Peyer's patch (tissue), 4 donors: ENCODE measurements at regions not wholly inside any gene's neighbourhood (a gene's known extent, or its start where the extent isn't known, plus 50 kb on each side); places are given as distances from the start of the nearest gene placed in this dataset.

Experiments
- DNase-seq, 3 donors: peaks; one replicate each; pipeline ENCODE4 v3.0.0-alpha.2; 2017 to 2019
- H3K27ac ChIP-seq, 4 donors: fragments of 200-600 bp; sonication (generic); one replicate each; pipeline ENCODE4 v1.5.1; 2016 to 2019
- H3K27me3 ChIP-seq, 2 donors: fragments of 200-600 bp; sonication (generic); one replicate each; pipeline ENCODE4 v1.5.1; 2019
- H3K36me3 ChIP-seq, 3 donors: fragments of 200-600 bp; sonication (generic); one replicate each; pipeline ENCODE4 v1.5.1; 2016 to 2019
- H3K4me1 ChIP-seq, 4 donors: fragments of 200-600 bp; sonication (generic); one replicate each; pipeline ENCODE4 v1.5.1; 2016 to 2019
- H3K4me3 ChIP-seq, 4 donors: fragments of 200-600 bp; sonication (generic); 1 replicate in 3 of 4; 2 replicates in 1 of 4; pipeline ENCODE4 v1.5.1; 2016 to 2019; ENCODE audit warnings: mild to moderate bottlenecking in 1 of 4
- H3K9me3 ChIP-seq, 4 donors: fragments of 200-600 bp; sonication (generic); one replicate each; pipeline ENCODE4 v1.5.1; 2016 to 2019; ENCODE audit warnings: mild to moderate bottlenecking in 1 of 4
- CTCF ChIP-seq, 6 experiments: fragments of 450-650 bp in 4 of 6; fragments of 200-600 bp in 2 of 6; sonication (generic) in 1 of 6; IDR thresholded peaks; one replicate each; pipeline ENCODE4 v1.5.1; 2017 to 2019; ENCODE audit warnings: antibody characterized with exemption in 6 of 6, mild to moderate bottlenecking in 3 of 6, moderate library complexity in 1 of 6
- POLR2A ChIP-seq, 2 donors: fragments of 450-650 bp; IDR thresholded peaks; one replicate each; pipeline ENCODE4 v1.5.1; 2017; ENCODE audit warnings: antibody characterized with exemption in 2 of 2, mild to moderate bottlenecking in 2 of 2, moderate library complexity in 2 of 2

DNA sequence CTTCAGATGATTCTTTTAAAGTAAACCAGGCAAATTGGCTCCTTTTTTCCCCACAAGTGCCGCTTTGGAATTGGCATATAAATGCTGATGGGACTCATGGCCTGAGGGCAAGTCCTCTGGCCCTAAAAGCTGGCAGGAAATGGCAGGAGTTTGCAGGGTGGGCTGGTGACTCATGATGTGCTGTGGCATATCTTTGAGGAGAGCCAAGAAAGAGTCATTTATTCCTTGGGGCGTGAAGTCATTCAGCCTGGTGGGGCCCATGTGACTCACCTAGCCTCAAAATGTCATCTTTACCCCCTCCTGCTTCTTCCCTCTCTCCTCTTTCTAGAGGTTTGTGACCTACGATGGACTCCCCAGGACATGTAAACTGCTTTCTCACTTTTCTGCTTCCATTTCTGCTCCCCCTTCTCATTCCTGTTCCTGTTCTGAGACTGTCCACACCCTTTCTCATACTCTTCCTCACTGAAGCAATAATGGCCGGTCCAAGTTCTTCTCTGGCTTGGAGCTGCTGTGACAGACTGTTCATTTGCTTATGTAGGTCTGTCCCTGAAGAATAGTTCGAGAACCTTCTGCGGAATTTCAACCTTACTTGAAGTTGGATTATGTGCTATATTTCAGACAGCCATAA, 326.1 kb downstream of the SATB1 start:
- H3K4me1 ChIP-seq = no peaks in the 10 kb centered on the region
- no peak for DNase-seq
- H3K27ac ChIP-seq = no peak overlapping the region
- TF ChIP-seq POLR2A (IDR thresholded peaks at IDR 0.05) = no peak
- TF ChIP-seq CTCF (IDR thresholded peaks at IDR 0.05) = no peak
- H3K9me3 ChIP-seq = no peaks in the 10 kb centered on the region
- no peaks in the 10 kb centered on the region for H3K36me3 ChIP-seq
- no peak overlapping the region for H3K4me3 ChIP-seq
- no peaks in the 10 kb centered on the region for H3K27me3 ChIP-seq

GRCh38 chr3:18097989-18098388, 327.1 kb downstream of the SATB1 start:
- TF ChIP-seq CTCF (IDR thresholded peaks at IDR 0.05) = no peak
- TF ChIP-seq POLR2A (IDR thresholded peaks at IDR 0.05) = no peak
- no peak for DNase-seq
- H3K27ac ChIP-seq = no peak overlapping the region
- H3K27me3 ChIP-seq = no peaks in the 10 kb centered on the region
- H3K4me1 ChIP-seq = no peaks in the 10 kb centered on the region
- no peak overlapping the region for H3K4me3 ChIP-seq
- no peaks in the 10 kb centered on the region for H3K36me3 ChIP-seq
- H3K9me3 ChIP-seq = no peaks in the 10 kb centered on the region

- H3K9me3 ChIP-seq = no peaks in the 10 kb centered on the region
- DNase-seq = no peak
- H3K36me3 ChIP-seq = no peaks in the 10 kb centered on the region
- no peak overlapping the region for H3K4me3 ChIP-seq
- no peak overlapping the region for H3K27ac ChIP-seq
- H3K4me1 ChIP-seq = no peaks in the 10 kb centered on the region
- no peak for TF ChIP-seq POLR2A (IDR thresholded peaks at IDR 0.05)
- TF ChIP-seq CTCF (IDR thresholded peaks at IDR 0.05) = no peak
- H3K27me3 ChIP-seq = no peaks in the 10 kb centered on the region
These were observed 327.7 kb downstream of the SATB1 start for GRCh38 chr3:18097473-18097872.

- H3K4me3 ChIP-seq = no peak overlapping the region
- no peaks in the 10 kb centered on the region for H3K9me3 ChIP-seq
- H3K27ac ChIP-seq = no peak overlapping the region
- H3K36me3 ChIP-seq = no peaks in the 10 kb centered on the region
- no peaks in the 10 kb centered on the region for H3K4me1 ChIP-seq
- no peak for TF ChIP-seq POLR2A (IDR thresholded peaks at IDR 0.05)
- H3K27me3 ChIP-seq = no peaks in the 10 kb centered on the region
- DNase-seq = no peak
These were observed 332.4 kb downstream of the SATB1 start for GRCh38 chr3:18092726-18093125.

DNA sequence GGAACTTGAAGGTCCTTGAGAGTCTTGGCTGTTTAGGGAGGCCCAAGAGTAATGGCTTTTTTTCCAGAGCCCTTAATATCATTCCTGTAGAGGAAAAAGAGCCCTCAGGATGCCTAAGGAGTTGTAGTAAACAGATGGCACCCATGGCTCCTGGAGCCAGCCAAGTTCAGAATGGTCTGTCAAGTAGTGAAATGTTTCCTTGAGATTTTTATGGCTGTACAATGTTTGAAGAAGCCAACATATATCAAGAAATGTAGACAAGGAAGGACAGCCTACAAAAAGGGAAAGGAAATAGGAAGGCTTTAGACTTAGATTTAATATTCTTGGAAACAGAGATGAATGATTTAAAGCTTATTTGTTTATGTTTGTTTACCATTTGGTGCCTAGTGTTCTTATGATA, 334.8 kb downstream of the SATB1 start:
- TF ChIP-seq CTCF (IDR thresholded peaks at IDR 0.05) (no peak), POLR2A (IDR thresholded peaks at IDR 0.05) (no peak)
- Histone ChIP-seq H3K4me1 (no peaks in the 10 kb centered on the region), H3K36me3 (no peaks in the 10 kb centered on the region), H3K27ac (no peak overlapping the region), H3K27me3 (no peaks in the 10 kb centered on the region), H3K9me3 (no peaks in the 10 kb centered on the region), H3K4me3 (no peak overlapping the region)
- no peak for DNase-seq

GRCh38 chr3:18087988-18088387, 337.2 kb downstream of the SATB1 start:
- Histone ChIP-seq H3K4me1 (no peaks in the 10 kb centered on the region), H3K4me3 (no peak overlapping the region), H3K36me3 (no peaks in the 10 kb centered on the region), H3K9me3 (no peaks in the 10 kb centered on the region), H3K27ac (no peak overlapping the region), H3K27me3 (no peaks in the 10 kb centered on the region)
- no peak for TF ChIP-seq CTCF (IDR thresholded peaks at IDR 0.05)
- TF ChIP-seq POLR2A (IDR thresholded peaks at IDR 0.05) = no peak
- no peak for DNase-seq
